GM06990 (cell line): ENCODE measurements at regions not wholly inside any gene's neighbourhood (a gene's known extent, or its start where the extent isn't known, plus 50 kb on each side); places are given as distances from the start of the nearest gene placed in this dataset.
A peak's percentile ranks its signal among the peaks of the same experiment; 100 is the strongest.

Experiments
- DNase-seq: peaks from one replicate; pipeline ENCODE4 v3.0.0-alpha.2; 2011; ENCODE audit not compliant: insufficient read length; ENCODE audit errors: extremely low read depth
- H3K27me3 ChIP-seq: replicated peaks from 2 replicates; pipeline ENCODE4 v1.6.0; 2011; ENCODE audit warnings: low read length; ENCODE audit not compliant: control insufficient read depth, insufficient read depth
- H3K36me3 ChIP-seq: 2 replicates; pipeline ENCODE4 v1.5.1; 2011; ENCODE audit warnings: low read length; ENCODE audit not compliant: control insufficient read depth, insufficient read depth
- H3K4me3 ChIP-seq: replicated peaks from 2 replicates; pipeline ENCODE4 v1.5.1; 2011; ENCODE audit warnings: low read depth, mild to moderate bottlenecking, control low read depth, low read length
- TF ChIP-seq, protein P1 (sequence below): IDR thresholded peaks from 2 replicates; pipeline ENCODE4 v1.5.1; 2011; ENCODE audit warnings: low read length, control low read depth, mild to moderate bottlenecking, inconsistent platforms; ENCODE audit not compliant: insufficient read depth, poor library complexity, severe bottlenecking

DNA sequence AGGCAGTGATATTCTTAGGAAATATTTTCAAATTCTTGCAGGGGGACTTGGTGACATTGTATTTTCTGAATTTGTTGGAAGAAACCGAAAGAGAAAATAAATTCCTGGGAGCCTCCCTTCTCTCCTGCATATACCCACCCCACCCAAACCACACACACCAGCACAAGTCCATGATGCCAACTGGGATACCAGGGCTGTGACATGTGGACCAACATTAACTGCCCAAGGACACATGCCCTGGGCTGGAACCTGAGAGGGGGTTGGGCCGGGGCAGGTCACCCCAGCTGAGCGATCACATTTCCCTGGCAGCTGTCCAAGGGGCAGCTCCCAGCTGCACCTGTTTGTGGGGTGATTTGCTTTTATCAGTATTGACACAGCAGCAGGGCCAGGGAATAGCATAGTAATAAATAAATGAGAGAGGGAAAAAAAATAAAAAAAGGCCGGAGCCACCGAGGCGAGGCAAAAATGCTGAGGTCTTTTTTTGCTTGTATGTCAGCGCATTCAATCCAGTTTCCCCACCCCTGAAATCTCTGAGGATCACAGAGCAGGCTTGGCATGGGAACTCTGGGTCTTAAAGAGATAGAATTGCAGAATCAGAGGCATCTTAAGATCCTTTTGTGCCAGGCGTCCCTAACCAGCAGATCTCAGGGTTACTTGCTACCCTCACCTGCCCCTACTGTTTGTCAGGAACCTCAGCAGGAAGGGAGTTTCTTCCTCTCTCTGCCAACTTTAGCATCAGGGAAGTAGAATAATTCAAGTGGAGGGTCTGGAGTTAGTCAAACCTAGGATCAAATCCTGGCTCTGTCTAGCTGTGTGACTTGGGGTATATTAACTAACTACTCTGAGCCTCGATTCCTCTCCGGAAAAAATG lies 66.5 kb upstream of the PIM1 start:
- peak overlapping the region; percentile 44 for H3K4me3 ChIP-seq
- H3K27me3 ChIP-seq, result no peaks in the 10 kb centered on the region
- TF ChIP-seq, protein P1, sequence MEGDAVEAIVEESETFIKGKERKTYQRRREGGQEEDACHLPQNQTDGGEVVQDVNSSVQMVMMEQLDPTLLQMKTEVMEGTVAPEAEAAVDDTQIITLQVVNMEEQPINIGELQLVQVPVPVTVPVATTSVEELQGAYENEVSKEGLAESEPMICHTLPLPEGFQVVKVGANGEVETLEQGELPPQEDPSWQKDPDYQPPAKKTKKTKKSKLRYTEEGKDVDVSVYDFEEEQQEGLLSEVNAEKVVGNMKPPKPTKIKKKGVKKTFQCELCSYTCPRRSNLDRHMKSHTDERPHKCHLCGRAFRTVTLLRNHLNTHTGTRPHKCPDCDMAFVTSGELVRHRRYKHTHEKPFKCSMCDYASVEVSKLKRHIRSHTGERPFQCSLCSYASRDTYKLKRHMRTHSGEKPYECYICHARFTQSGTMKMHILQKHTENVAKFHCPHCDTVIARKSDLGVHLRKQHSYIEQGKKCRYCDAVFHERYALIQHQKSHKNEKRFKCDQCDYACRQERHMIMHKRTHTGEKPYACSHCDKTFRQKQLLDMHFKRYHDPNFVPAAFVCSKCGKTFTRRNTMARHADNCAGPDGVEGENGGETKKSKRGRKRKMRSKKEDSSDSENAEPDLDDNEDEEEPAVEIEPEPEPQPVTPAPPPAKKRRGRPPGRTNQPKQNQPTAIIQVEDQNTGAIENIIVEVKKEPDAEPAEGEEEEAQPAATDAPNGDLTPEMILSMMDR, result no peak
- peak; percentile 48 for DNase-seq
- no peaks in the 10 kb centered on the region for H3K36me3 ChIP-seq

- Histone ChIP-seq H3K27me3 (no peaks in the 10 kb centered on the region), H3K4me3 (no peak overlapping the region), H3K36me3 (no peaks in the 10 kb centered on the region)
- TF ChIP-seq, protein P1, result no peak
- no peak for DNase-seq
Measured at GRCh38 chr6:37104824-37105147, 65.2 kb upstream of the PIM1 start.

- Histone ChIP-seq H3K27me3 (no peaks in the 10 kb centered on the region), H3K4me3 (no peak overlapping the region), H3K36me3 (no peaks in the 10 kb centered on the region)
- TF ChIP-seq, protein P1, result no peak
- no peak for DNase-seq
Measured at GRCh38 chr6:37105148-37106050, 64.6 kb upstream of the PIM1 start.

DNA sequence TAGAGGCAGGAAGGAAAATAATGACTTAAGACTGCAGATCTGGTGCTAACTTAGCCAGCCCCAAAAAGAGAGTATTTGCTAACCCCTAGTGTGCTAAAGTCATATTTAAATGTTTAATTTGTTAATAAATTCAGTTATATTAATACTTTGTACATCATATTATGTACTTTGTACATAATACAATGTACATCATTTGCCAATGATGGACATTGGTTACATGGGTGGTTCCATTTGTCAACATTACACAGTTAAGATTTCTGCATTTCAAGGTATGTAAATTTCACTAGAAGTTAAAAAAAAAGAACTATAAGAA lies 63.9 kb upstream of the PIM1 start:
- TF ChIP-seq, protein P1, result no peak
- Histone ChIP-seq H3K36me3 (no peaks in the 10 kb centered on the region), H3K27me3 (no peaks in the 10 kb centered on the region), H3K4me3 (no peak overlapping the region)
- no peak for DNase-seq

DNA sequence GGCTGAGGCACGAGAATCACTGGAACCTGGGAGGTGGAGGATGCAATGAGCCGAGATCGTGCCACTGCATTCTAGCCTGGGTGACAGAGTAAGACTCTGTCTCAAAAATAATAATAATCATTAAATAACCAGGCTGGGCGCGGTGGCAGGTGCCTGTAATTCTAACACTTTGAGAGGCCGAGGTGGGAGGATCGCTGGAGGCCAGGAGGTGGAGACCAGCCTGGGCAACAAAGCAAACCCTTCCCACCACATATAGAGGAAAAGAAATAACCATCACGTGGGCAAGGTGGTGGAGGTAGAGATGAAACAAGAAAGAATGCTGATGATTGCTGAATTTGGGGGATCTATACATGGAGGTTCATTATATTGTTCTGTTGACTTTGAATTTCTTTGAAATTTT lies 63.4 kb upstream of the PIM1 start:
- TF ChIP-seq, protein P1, result no peak
- no peak for DNase-seq
- H3K4me3 ChIP-seq, result no peak overlapping the region
- H3K36me3 ChIP-seq, result no peaks in the 10 kb centered on the region
- no peaks in the 10 kb centered on the region for H3K27me3 ChIP-seq
